HEK293T (cell line): ENCODE measurements at regions not wholly inside any gene's neighbourhood (a gene's known extent, or its start where the extent isn't known, plus 50 kb on each side); places are given as distances from the start of the nearest gene placed in this dataset.

ENCODE experiments used
- CTCF ChIA-PET: fragments of 350-600 bp; formaldehyde crosslinking; extraction: SDS; loops from one replicate; lab custom pipeline; 2021; ENCODE audit warnings: antibody characterized with exemption, inconsistent platforms; lab: Yijun Ruan, JAX
- POLR2A ChIA-PET: fragments of 350-600 bp; formaldehyde crosslinking; extraction: SDS; loops from one replicate; lab custom pipeline; 2020; ENCODE audit warnings: antibody characterized with exemption, inconsistent platforms; lab: Yijun Ruan, JAX
- DNase-seq: peaks from one replicate; pipeline ENCODE4 v3.0.0; 2012; ENCODE audit warnings: mixed read lengths; ENCODE audit errors: extremely low spot score
- ARNT ChIP-seq: fragments of 450-650 bp; IDR thresholded peaks from 2 replicates; pipeline ENCODE4 v1.6.1; 2017; ENCODE audit warnings: mild to moderate bottlenecking
- BHLHE40 ChIP-seq: fragments of 450-650 bp; IDR thresholded peaks from 2 replicates; pipeline ENCODE4 v1.6.1; 2016; ENCODE audit warnings: mild to moderate bottlenecking, moderate library complexity, borderline replicate concordance
- CTBP1 ChIP-seq: fragments of 450-650 bp; IDR thresholded peaks from 2 replicates; pipeline ENCODE4 v1.6.1; 2016; ENCODE audit warnings: borderline replicate concordance
- ELF4 ChIP-seq: fragments of 450-650 bp; IDR thresholded peaks from 2 replicates; pipeline ENCODE4 v1.6.1; 2017; ENCODE audit warnings: antibody characterized with exemption
- FOXA1 ChIP-seq: fragments of 450-650 bp; IDR thresholded peaks from 2 replicates; pipeline ENCODE4 v1.6.1; 2016; ENCODE audit warnings: mild to moderate bottlenecking
- FOXK2 ChIP-seq: fragments of 450-650 bp; IDR thresholded peaks from 2 replicates; pipeline ENCODE4 v1.6.1; 2016; ENCODE audit warnings: mild to moderate bottlenecking
- FOXM1 ChIP-seq: fragments of 450-650 bp; IDR thresholded peaks from 2 replicates; pipeline ENCODE4 v1.6.1; 2017; ENCODE audit warnings: mild to moderate bottlenecking, borderline replicate concordance
- HDGF ChIP-seq: fragments of 450-650 bp; IDR thresholded peaks from 2 replicates; pipeline ENCODE4 v1.6.1; 2017; ENCODE audit warnings: antibody characterized with exemption, borderline replicate concordance
- L3MBTL2 ChIP-seq: fragments of 450-650 bp; conservative IDR thresholded peaks from 2 replicates; pipeline ENCODE4 v1.6.1; 2016; ENCODE audit warnings: mild to moderate bottlenecking
- LEF1 ChIP-seq: fragments of 450-650 bp; IDR thresholded peaks from 2 replicates; pipeline ENCODE4 v1.6.1; 2017; ENCODE audit warnings: mild to moderate bottlenecking, borderline replicate concordance
- NFRKB ChIP-seq: fragments of 450-650 bp; IDR thresholded peaks from 2 replicates; pipeline ENCODE4 v1.6.1; 2016; ENCODE audit warnings: mild to moderate bottlenecking, moderate library complexity
- PKNOX1 ChIP-seq: fragments of 450-650 bp; IDR thresholded peaks from 2 replicates; pipeline ENCODE4 v1.6.1; 2016
- SP1 ChIP-seq: fragments of 450-650 bp; IDR thresholded peaks from 2 replicates; pipeline ENCODE4 v1.6.1; 2017
- SUZ12 ChIP-seq: fragments of 450-650 bp; IDR thresholded peaks from 2 replicates; pipeline ENCODE4 v1.6.1; 2016; ENCODE audit warnings: mild to moderate bottlenecking
- TARDBP ChIP-seq: fragments of 450-650 bp; IDR thresholded peaks from 2 replicates; pipeline ENCODE4 v1.6.1; 2016
- ZNF384 ChIP-seq: fragments of 450-650 bp; IDR thresholded peaks from 2 replicates; pipeline ENCODE4 v1.6.1; 2016

DNA sequence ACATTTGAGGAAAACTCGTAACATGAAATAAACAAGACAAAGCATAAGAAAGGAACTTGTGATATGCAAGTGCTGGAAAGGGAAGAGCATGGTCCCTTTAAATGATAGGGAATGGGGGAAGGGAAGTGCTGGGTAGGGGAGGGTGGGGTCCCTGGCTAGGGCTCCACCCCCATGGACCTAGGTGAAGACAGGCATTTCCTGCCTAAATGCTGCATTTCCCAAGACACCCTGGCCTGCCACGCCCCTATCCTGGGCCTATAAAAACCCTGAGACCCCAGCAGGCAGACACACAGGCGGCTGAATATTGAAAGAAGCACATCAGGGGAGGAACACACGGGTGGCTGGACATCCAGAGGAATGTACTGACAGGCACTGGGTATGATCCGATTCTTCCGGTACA lies 499.9 kb downstream of the ZEB2 start:
- POLR2A ChIA-PET = no interaction called here

GRCh38 chr2:144015655-144016245 lies 504.2 kb downstream of the ZEB2 start:
- ChIA-PET CTCF (no interaction called here), POLR2A (no interaction called here)
- TF ChIP-seq L3MBTL2 (no peak), CTBP1 (no peak), ARNT (no peak), PKNOX1 (no peak), FOXK2 (no peak), HDGF (no peak), SP1 (no peak), ELF4 (no peak)
- DNase-seq = no peak

More for the DNA sequence above, 499.9 kb downstream of the ZEB2 start:
- DNase-seq = no peak
- TF ChIP-seq LEF1 (no peak), CTBP1 (no peak), TARDBP (no peak), PKNOX1 (no peak), SP1 (no peak), FOXA1 (no peak), ARNT (no peak)
- CTCF ChIA-PET = no interaction called here

DNA sequence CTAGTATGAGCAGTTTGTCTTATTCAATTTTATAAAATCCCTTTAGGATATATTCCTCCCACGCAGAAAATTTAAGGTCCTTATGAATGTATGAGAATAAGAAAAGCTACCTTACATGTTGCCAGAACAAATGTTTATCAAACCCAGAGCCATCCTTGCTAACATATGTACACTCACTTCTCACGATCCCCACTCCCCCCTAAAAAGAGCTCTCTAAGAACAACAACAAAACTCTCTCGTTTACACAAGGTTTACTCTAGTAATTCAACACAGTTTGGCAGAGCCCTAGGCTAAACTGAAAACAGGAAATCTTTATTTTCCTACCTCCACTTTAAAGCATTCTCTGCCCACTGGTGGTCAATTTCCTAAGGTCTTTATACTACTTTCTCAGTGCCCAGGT lies 504.9 kb downstream of the ZEB2 start:
- ChIA-PET CTCF (no interaction called here), POLR2A (no interaction called here)
- DNase-seq = no peak
- TF ChIP-seq PKNOX1 = no peak
- no peak for TF ChIP-seq FOXM1
- no peak for TF ChIP-seq ELF4
- TF ChIP-seq LEF1 = no peak
- TF ChIP-seq L3MBTL2 = no peak
- no peak for TF ChIP-seq SP1
- no peak for TF ChIP-seq HDGF

DNA sequence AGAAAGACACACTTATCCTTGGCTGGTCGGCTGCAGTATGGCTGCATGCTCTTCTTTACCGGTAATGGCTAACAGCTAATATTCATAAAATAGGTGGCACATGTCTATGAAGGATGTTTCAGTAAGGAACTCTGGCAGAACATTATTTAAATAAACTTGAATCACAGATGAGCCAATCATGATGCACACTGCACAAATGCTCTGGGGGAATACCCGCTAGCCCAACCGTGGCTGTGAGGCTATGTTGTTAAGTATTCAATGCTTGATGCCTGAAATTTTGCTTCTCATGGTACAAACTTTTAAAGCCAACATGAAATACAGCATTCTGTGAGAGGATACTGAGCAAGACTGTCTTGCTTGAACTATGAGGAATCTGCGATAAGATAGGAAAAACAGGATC lies 505.8 kb downstream of the ZEB2 start:
- ChIA-PET CTCF (no interaction called here), POLR2A (no interaction called here)

DNA sequence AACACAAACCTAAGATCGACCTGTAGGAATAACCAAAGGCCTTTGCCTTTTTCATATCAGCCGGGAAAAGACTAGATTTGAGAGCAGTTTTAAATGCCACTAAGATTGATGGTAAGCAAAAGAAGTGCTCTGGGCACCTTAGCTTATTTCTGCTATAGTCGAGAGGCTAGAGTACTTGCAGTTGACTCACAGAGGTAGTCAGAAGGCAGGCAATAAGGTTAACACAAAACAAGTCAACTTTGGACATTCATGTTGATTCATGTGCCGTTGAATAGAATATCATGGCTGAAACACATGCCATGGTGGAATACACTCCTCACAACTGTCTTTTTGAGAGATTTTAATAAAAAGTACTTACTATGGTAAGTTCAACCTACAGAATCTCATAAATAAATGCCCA lies 507.6 kb downstream of the ZEB2 start:
- ChIA-PET POLR2A (no interaction called here), CTCF (no interaction called here)
- no peak for DNase-seq
- TF ChIP-seq ZNF384 (no peak), CTBP1 (no peak), HDGF (no peak), NFRKB (no peak), L3MBTL2 (no peak), LEF1 (no peak), FOXK2 (no peak), TARDBP (no peak), FOXM1 (no peak), SUZ12 (no peak), FOXA1 (no peak), ELF4 (no peak), BHLHE40 (no peak), ARNT (no peak), SP1 (no peak), PKNOX1 (no peak)

More for the DNA sequence above, 505.8 kb downstream of the ZEB2 start:
- TF ChIP-seq ZNF384 (no peak), ELF4 (no peak)
- no peak for DNase-seq

DNA sequence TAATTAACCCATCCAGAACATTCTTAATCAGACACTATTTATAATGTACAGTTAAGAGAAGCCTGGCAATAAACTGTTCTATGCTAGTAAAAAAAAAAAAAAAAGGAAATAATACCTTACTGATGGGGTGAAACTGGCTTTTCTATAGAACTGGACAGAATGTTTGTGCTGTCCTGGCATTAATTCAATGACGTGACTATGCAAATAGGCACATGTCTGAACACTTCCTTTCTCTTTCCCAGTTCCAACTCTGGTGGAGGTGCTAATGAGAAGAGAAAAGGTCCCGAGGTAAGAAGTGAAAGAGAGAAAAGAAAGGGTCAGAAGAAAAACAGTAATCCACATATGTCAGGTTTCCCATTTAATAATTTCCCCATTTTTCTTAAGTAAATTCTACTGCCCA lies 508.4 kb downstream of the ZEB2 start:
- TF ChIP-seq ZNF384 (no peak), HDGF (no peak), CTBP1 (no peak)
- DNase-seq = no peak
- POLR2A ChIA-PET = no interaction called here
- CTCF ChIA-PET = no interaction called here

DNA sequence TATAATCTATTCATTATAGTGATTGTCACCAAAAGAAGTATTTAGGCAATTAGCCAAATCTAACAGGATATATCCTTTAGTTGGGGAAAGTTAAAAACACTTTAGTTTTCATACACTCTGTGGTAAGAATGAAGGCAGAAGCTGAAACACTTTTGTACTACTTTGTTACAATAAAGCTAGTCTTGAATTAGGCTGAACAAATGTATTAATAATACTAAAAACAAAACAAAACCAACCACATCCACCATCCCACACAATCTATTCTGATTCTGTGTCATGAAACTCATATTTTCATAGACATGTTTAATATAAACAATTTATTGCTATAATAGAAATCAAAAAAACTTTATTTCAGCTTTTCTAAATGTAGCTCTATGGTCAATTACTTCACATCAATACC lies 508.8 kb downstream of the ZEB2 start:
- POLR2A ChIA-PET = no interaction called here
- CTCF ChIA-PET = no interaction called here
- TF ChIP-seq FOXM1 (no peak), SP1 (no peak), FOXK2 (no peak), LEF1 (no peak), ARNT (no peak), L3MBTL2 (no peak), SUZ12 (no peak), NFRKB (no peak), HDGF (no peak), CTBP1 (no peak), FOXA1 (no peak), BHLHE40 (no peak), ELF4 (no peak)
- DNase-seq = no peak
